ES-I3 (cell line): ENCODE measurements at regions not wholly inside any gene's neighbourhood (a gene's known extent, or its start where the extent isn't known, plus 50 kb on each side); places are given as distances from the start of the nearest gene placed in this dataset.

Experiments
- H3K36me3 ChIP-seq: 2 replicates; pipeline ENCODE4 v1.6.1; 2013; ENCODE audit warnings: mild to moderate bottlenecking, low read length, control low read depth, moderate library complexity; ENCODE audit not compliant: insufficient read depth
- H3K4me1 ChIP-seq: 2 replicates; pipeline ENCODE4 v1.6.1; 2013; ENCODE audit warnings: mild to moderate bottlenecking, control low read depth, low read length; ENCODE audit not compliant: insufficient read depth
- H3K9ac ChIP-seq: 2 replicates; pipeline ENCODE4 v1.6.1; 2013; ENCODE audit warnings: low read depth, mild to moderate bottlenecking, low read length, moderate library complexity
- H3K9me3 ChIP-seq: 2 replicates; pipeline ENCODE4 v1.6.1; 2013; ENCODE audit warnings: mild to moderate bottlenecking, low read length, moderate library complexity; ENCODE audit not compliant: control insufficient read depth, insufficient read depth

DNA sequence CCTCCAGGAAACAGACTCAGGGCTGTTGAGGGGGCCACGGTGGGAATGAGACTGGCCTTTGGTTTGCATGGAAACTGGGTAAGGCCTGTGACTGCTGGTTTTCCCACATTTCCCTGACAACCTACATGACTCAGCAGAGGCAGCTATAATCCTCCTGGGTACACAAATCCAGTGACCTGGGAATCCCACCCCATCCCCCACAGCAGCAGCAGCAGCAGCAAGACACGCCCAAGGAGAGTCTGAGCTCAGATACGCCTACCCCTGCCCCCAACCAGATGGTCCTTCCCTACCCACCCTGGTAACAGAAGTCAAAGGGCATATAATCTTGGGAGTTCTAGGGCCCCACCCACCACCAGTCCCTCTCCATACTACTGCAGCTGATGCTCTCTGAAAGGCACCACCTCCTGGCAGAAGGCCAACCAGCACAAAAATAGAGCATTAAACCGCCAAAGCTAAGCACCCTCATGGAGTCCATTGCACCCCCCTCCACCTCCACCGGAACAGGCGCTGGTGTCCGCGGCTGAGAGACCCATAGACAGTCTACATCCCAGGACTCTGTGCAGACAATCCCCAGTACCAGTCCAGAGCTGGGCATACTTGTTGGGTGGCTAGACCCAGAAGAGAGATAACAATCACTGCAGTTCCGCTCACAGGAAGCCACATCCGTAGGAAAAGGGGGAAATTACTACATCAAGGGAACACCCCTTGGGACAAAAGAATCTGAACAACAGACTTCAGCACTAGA, 237.2 kb upstream of the SPRY2 start:
- no peaks in the 10 kb centered on the region for H3K9me3 ChIP-seq
- no peaks in the 10 kb centered on the region; the same call in 1 of the 2 replicates for H3K4me1 ChIP-seq
- no peak overlapping the region for H3K9ac ChIP-seq
- H3K36me3 ChIP-seq = no peaks in the 10 kb centered on the region

DNA sequence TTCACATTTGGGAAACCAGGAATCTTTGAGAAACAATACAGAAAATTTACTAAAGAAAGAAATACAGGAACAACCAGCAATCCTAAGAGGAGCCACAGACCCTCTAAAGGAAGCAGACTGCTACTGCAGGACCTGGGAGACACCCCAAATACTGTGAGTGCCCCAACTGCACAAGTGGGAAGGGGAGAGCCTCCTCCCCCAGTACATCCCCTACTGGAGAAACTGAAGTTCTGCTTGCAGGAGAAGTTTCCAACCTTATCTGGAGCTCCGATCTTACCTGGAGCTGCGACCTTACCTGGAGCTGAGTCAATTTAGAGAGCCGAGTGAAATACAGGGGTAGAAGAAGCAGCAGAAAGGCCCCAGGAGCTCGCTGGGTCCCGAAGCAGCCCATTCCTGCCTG, 236.4 kb upstream of the SPRY2 start:
- no peaks in the 10 kb centered on the region for H3K36me3 ChIP-seq
- no peaks in the 10 kb centered on the region for H3K9me3 ChIP-seq
- H3K9ac ChIP-seq = no peak overlapping the region
- no peaks in the 10 kb centered on the region; the same call in 1 of the 2 replicates for H3K4me1 ChIP-seq

DNA sequence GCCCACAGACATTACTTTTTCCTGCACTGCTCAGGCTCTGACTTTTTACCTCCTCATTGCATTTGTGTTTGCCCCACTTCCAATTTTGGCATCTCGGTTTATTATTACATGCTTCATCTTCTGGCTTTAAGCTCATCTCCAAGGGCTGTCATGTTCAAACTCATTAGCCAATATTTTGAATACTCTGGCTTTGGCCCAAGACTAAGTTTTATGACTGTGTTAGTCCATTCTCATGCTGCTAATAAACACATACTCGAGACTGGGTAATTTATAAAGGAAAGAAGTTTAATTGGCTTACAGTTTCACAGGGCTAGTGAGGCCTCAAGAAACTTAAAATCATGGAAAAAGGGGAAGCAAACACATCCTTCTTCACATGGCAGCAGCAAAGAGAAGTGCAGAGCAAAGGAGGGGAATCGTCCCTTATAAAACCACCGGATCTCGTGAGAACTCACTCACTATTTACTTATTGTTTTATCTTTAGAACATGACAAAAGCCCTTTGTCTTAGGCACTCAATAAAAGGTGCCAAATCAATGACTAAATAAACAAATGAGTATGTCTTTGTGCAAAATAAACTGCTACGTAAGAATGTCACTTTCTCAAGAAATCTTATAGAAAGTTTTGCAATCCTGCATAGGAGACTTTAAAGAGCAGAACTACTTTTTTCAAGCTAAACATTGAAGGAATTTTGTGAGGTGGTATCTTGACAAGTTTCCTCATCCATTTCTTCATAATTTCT, 233.4 kb upstream of the SPRY2 start:
- H3K9me3 ChIP-seq = no peaks in the 10 kb centered on the region
- no peaks in the 10 kb centered on the region; the same call in 1 of the 2 replicates for H3K4me1 ChIP-seq
- no peak overlapping the region for H3K9ac ChIP-seq
- H3K36me3 ChIP-seq = no peaks in the 10 kb centered on the region

DNA sequence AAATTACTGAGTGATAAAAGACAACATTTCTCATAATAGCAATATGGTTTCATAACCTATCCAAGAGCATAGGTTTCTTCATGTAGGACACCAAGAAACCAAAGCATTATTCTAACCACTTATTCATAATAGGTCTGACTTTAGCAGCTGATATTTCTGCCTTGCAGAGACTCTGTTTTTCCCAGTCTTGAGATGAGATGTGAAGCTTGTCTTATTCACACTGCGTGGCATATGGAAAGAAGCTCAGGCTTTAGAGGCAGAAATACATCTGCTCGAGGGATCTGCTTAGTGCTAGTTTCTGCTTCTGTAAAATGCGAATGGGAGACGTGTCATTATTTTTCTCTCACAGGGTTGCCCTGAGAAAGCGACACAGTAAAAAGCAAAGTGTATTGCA, 232.0 kb upstream of the SPRY2 start:
- H3K9me3 ChIP-seq = no peaks in the 10 kb centered on the region
- H3K9ac ChIP-seq = no peak overlapping the region
- no peaks in the 10 kb centered on the region for H3K36me3 ChIP-seq
- no peaks in the 10 kb centered on the region; the same call in 1 of the 2 replicates for H3K4me1 ChIP-seq

DNA sequence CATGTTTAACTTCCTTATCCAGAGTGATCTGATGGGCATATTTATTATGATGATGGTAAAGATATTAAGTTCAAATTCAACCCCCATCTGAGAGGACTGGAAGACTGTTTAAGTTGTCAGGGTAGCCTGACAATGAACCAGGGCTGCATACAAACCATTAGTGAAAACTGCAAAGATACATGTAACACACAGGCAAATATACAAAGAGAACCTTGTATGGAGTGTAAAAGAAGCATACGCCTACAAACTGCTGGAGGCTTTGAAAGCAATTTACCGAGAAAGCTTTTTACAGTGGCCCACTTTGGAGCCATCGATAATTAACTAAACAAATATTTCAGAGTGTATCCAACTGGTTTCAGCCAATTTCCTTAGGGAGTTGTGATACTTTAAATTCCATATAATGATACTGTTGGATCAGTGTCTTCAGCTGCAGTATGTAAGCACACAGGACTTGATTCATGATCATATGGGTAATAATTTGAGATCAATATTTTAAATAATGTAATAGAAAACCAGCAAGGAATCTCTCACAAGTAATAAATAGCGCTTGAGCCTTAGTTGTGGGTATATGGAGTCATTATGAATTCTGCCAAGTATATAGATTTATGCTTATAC, 231.5 kb upstream of the SPRY2 start:
- Histone ChIP-seq H3K4me1 (no peaks in the 10 kb centered on the region; the same call in 1 of the 2 replicates), H3K36me3 (no peaks in the 10 kb centered on the region), H3K9ac (no peak overlapping the region), H3K9me3 (no peaks in the 10 kb centered on the region)

DNA sequence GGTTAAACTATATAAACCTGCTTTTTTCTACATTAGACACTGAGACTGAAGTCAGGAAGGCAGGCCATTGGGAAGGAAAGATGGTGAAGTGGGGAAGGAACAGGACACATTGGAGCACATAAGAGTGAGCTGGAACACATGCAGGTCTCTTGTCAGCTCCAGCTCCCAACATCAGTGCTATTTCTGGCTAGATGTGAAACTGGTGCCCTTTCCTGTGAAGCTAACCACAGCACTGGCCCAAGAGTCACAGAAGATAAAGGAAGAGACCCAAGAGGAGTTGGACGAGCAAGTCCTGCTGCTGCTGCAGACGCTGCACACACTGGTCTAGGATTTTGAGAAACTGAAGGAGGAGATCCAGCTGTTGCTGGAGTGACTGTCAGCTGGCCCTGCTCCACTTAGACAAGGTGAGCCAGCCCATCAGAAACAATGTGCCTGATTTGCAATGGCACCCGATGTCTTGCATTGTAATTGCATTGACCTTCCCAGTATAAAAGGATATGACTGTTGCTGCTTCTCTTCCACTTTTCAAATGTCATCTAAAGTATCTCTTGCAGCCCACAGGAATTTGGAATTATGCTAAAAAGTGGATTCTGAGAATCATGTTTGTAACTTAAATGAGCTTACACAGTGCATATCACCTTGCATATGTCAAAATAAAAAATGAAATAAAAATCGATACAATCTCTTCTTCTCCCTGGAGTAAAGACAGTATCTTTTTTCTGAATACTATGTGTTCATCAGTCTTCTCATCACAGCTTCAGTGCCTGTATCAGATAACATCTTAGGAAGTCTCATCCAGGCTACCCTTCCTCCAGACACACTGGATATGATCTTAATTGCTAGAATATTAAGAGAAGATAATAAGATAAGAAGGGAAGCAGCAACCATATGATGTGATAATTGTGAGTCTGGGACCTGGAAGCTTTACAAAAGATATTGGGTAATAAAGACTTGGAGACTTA, 230.7 kb upstream of the SPRY2 start:
- no peaks in the 10 kb centered on the region; the same call in 1 of the 2 replicates for H3K4me1 ChIP-seq
- H3K36me3 ChIP-seq = no peaks in the 10 kb centered on the region
- H3K9me3 ChIP-seq = no peaks in the 10 kb centered on the region
- no peak overlapping the region for H3K9ac ChIP-seq

DNA sequence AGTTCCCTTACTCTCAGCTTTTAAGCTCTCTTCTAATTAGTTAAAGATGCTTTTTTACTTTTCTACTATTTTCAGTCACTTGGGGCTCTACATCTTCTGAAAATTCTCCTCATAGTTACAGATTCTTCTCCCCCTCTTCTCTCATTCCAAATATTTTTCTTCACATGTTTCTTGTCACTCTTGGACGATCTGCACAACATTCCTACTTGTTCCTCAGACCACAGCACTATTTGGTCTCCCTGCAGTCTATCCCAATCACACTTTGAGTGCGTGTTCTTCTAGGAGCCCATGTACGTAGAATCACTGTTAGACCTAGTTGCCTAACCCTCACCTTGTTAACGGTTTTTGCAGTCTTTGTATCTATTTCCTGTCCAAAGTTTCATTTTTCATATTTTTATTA, 222.5 kb upstream of the SPRY2 start:
- Histone ChIP-seq H3K4me1 (no peaks in the 10 kb centered on the region), H3K36me3 (no peaks in the 10 kb centered on the region), H3K9ac (no peak overlapping the region), H3K9me3 (no peaks in the 10 kb centered on the region)

DNA sequence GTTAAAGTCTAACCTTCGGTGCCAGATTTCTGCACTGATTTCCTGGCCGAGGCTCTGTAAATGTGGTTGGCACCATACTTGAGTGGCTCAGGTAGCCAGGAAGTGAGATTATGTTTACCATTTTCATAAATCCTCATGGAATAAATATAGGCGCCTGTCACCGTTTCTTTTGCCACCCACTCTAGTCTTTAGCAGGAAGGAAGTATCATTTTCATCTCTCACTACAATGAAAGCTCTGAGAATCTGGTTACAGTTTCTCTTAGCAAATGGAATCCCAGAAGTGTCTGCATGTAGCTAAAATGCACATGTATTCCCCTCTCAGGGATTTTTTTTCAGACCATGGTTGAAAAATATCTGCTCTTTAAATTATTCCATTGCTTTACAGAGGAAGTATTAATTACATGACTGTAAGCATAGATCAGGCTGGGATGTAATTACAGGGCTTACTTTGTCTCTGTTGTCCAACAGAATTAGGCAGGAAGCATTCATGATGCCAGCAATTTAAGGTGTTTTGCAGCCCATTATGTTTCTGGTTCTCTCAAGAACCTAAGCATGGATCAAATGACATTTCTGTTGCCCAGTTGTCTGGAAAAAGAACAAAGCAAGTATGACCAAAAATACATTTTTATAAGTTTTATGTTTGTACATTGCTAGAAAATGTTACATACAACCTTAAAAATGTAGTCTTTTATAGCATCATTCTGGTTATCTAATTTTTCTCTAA, 221.7 kb upstream of the SPRY2 start:
- no peaks in the 10 kb centered on the region for H3K36me3 ChIP-seq
- no peaks in the 10 kb centered on the region for H3K4me1 ChIP-seq
- no peaks in the 10 kb centered on the region for H3K9me3 ChIP-seq
- H3K9ac ChIP-seq = no peak overlapping the region

DNA sequence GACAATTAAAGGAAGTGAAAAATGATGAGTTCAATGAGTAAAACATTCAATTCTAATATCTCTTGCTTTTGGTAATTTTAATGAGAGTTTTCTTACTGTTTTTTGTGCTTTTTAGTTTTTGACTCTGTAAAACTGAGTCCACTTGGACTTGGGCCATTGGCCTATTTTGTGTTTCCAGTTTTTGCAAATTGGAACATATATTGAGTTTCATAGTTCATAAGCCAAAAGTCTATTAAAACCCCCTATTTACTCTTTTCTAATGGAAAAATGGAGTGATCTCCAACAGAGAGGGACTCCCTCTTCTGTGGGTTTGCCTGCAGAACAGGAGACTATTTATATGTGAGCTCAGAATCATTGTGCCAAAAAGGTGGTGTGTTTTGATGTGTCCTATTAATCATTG, 219.7 kb upstream of the SPRY2 start:
- H3K36me3 ChIP-seq = no peaks in the 10 kb centered on the region

DNA sequence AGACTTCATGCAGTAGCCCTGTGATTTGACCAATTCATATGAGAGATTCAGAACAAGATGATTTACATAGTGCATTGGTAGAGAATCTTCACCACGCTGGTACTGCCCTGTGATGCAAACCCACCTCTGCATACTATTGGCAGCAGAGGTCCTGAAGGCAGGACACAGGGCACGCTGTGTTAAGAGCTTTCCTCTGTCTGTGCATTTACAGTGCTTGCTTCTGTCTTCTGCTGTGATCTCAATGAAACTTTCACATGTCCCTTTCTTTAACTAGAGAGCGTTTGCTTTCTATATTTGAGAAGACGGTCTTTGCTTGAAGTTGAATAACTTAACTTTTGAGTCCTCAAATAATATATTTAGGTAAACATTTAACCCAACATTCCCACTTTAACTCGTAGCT, 219.0 kb upstream of the SPRY2 start:
- Histone ChIP-seq H3K36me3 (no peaks in the 10 kb centered on the region), H3K4me1 (no peaks in the 10 kb centered on the region), H3K9me3 (no peaks in the 10 kb centered on the region), H3K9ac (no peak overlapping the region)

More for the DNA sequence above, 219.7 kb upstream of the SPRY2 start:
- H3K9ac ChIP-seq = no peak overlapping the region
- H3K9me3 ChIP-seq = no peaks in the 10 kb centered on the region
- no peaks in the 10 kb centered on the region for H3K4me1 ChIP-seq

DNA sequence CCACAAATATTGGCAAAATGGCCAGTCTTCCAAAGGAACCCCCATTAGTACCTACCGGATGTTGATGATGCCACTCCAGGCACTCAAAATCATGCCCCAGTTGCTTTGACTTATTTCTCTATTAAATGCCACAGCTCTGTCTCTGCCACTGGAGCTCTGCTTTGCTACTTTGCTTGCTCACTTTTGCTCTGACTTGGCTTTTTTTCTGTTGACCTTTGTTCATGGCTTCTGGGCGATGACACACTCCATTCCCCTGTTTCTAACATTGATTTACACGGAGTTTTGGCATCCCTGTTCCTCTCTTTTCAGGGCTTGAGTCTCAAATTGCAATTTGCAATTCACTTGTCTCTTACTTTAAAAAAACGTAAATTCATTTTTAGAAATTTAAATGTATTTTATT, 217.1 kb upstream of the SPRY2 start:
- no peak overlapping the region for H3K9ac ChIP-seq
- H3K9me3 ChIP-seq = no peaks in the 10 kb centered on the region
- no peaks in the 10 kb centered on the region for H3K4me1 ChIP-seq
- H3K36me3 ChIP-seq = no peaks in the 10 kb centered on the region

DNA sequence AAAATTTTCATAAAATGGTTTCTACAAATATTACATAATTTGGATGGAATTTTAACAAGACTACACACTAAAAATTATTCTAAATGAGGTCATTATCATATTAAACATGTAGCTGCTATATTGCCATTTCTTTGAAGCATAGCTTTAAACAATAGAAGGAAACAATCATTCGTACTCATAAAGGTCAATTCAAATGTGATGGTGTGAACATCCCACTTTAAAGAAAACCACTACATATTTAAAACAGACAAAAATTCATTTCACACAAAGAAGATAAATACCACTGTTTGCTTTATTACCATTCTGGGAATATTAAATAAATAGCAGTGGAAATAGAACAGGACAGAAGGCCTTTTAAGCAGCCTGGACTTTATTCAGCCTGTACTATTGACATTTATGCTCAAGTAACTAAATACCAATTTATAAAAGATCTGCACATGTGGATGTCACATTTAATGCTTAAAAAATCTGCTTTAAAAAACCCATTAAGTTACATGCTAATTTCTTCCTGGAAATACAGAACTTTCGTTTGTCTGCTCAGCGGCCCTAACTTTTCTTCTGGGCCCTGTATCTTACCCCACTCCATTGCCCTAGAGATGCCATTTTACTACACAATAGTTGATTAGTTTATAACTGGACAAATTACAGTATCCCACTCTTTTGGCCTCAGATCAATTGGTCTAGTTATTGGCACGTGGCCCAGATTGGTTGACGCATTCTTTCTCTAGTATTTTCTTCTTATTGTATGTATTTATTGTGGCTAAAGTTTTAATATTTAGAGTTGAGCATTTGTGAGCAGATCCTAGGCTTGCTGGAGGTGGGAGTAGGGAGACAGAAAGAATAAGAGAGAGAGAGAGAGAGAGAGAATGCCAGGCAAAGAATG, 215.1 kb upstream of the SPRY2 start:
- Histone ChIP-seq H3K36me3 (no peaks in the 10 kb centered on the region), H3K9ac (no peak overlapping the region), H3K9me3 (no peaks in the 10 kb centered on the region), H3K4me1 (no peaks in the 10 kb centered on the region; the same call in 1 of the 2 replicates)
